ENCODE measurements at regions not wholly inside any gene's neighbourhood (a gene's known extent, or its start where the extent isn't known, plus 50 kb on each side); places are given as distances from the start of the nearest gene placed in this dataset.
"Not testable (repeated sequence)": the region's sequence is repeated elsewhere in the genome, so short reads cannot be mapped to it uniquely, and the experiment has no call there.

- DNase-seq (ENCODE audit: low spot score), result peak; percentile 37
Measured at GRCh38 chr6:85283436-85283835, 166.4 kb upstream of the NT5E start.

DNA sequence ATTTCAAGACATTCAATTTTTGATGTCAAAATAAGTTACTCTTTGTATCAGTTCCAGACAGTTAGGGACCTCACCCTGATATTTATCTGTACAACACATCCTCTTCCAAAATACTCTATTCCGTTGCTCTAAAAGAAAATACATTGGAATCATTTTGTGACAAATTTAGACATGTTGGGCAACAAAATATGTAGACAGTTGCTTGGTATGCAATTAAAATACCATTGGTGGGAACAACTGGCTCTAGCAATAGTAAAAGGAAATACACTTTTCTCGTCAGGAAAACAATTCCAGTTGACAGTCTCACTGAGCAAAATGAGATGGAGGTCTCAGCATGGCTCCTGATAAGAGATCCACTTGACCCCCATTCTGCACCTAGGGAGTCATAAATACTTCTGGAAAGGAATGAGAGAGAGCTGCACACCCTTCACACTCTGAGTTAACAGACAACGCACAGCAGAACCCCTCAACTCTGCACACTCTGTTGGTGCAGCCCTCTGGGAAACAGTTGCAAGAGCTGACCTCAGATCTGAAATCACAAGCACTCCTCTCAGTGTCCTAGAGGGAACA lies 171.3 kb upstream of the NT5E start:
- DNase-seq (ENCODE audit: low spot score), result no peak

GRCh38 chr6:85276026-85276425 lies 173.9 kb upstream of the NT5E start:
- DNase-seq (ENCODE audit: low spot score), result not testable (repeated sequence)

GRCh38 chr6:85275338-85275985 lies 174.4 kb upstream of the NT5E start:
- no peak for DNase-seq (ENCODE audit: low spot score)

DNA sequence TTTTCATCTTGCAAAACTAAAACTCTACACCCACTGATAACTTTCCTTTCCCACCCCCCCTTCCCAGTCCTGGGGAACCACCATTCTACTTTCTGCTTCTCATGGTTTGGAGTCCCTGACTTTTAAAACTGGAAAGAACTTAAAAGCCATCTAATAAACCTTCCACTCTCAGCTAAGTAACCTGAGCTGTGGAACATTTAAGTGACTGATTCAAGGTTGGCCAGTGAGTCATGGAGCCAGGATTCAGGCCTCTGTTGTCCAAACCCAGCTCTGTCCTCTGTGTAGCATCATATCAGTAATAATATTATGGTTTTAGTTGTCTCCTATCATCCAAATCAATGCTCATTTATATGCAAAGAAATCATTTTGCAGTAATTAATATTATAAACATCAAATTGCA lies 176.0 kb upstream of the NT5E start:
- DNase-seq (ENCODE audit: low spot score), result no peak

- no peak for DNase-seq (ENCODE audit: low spot score)
Measured at GRCh38 chr6:85273046-85273445, 176.8 kb upstream of the NT5E start.

- no peak for DNase-seq (ENCODE audit: low spot score)
Measured at GRCh38 chr6:85272592-85272991, 177.3 kb upstream of the NT5E start.

DNA sequence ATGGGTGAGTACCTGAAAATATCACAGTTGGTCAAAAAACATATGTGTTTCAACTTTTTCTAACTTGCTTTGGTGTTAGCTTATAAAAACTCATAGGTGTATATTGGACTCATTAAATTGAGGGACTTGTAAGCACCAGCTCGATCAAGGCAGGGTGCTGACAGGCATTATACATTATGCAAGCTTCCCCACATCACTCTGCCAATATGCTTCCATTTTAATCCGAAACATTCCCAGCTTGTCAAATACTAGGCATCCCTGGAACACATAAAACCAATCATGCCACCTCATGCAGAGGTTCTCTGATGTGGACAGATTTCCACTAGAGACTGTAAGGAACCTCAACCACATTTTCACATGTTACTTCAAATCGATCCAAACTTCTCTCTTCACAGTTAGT lies 187.3 kb upstream of the NT5E start:
- no peak for DNase-seq (ENCODE audit: low spot score)

DNA sequence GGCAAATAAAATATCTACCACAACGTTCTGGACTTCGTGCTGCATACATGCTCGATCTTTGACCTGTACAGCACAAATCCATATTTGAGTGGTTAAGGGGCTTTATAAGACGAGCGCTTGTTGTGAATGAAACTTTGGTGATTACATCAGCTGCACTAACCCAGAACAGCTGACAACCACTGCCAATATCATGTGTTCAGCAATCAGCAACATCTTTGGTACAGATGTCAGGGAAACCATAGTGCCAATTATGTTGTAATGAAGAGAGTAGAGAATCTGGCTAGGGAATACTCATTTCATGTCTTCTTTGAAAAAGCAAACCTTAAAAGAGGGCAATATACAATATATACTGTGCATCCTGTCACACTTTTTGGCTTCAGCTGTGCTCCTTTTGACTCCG lies 188.6 kb upstream of the NT5E start:
- no peak for DNase-seq (ENCODE audit: low spot score)

- no peak for DNase-seq (ENCODE audit: low spot score)
Measured at GRCh38 chr6:85255661-85256060, 194.2 kb upstream of the NT5E start.

DNA sequence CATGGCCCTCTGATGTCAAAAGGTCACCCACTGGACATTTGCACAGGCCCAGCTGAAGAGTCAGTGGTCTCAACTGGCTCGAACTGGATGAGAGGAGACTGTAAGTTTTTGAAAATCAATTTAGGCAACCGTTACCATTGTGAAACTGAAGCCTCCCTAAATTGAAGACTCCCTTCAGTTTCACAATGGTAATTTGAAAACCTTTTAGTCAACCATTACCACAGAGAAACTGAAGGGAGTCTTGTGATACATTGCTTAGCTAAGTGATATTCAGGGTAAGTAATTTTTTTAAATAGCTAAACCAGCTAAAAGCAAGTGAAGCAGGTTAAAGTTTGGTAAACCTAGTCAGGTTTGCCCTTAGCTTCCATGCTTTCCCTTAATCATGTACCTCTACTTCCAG lies 197.3 kb upstream of the NT5E start:
- no peak for DNase-seq (ENCODE audit: low spot score)

- DNase-seq (ENCODE audit: low spot score), result no peak
Measured at GRCh38 chr6:85252085-85252484, 197.8 kb upstream of the NT5E start.

- no peak for DNase-seq (ENCODE audit: low spot score)
Measured at GRCh38 chr6:85251300-85251699, 198.6 kb upstream of the NT5E start.

DNA sequence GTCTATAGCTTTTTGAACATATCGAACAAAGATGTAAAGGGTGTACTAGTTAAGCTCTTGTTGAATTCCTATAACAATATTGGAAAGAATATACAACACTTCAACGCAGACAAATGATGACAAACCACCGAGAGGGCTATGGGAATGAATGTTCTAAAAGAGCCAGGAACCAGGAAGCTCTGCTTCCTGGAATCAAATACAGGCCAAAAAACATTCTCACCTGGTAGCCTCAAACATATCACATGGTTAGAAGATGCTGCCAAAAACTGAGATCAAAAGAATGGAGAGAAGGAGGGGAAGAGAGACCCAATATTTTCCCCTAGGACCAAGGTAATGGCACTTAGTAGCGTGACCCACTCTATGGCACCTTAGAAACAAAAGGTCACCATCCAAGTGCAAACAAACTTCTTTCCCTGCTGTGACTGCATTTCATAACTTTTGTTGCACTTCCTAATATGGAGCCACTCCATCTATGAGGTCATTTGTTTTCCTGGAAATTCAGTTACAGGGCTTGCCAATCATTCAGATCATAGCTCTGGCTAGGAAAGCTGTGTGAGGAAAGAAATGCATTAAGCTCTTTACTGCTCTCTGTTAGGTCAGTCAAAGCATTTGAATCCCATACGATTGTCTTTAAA lies 199.2 kb upstream of the NT5E start:
- DNase-seq (ENCODE audit: low spot score), result no peak

DNA sequence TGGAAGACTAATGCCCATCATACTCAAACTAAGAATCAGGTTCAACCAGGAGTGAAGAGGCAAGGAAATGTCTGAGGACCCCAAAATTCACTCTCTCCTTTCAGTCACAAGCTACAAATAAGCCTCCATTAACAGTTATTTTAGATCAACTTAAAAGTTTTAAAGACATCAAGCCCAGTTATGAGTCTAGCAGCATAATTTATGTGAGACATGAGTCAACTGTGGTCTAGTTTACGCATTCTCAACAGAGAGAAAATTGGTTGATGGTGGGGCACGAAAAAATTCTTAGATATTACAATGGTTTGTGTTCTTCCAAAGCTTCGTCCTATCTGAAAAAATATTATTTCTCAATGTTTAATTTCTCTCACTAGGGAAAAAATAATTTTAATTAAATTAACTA lies 204.9 kb upstream of the NT5E start:
- DNase-seq (ENCODE audit: low spot score), result no peak

GRCh38 chr6:85241498-85242052 lies 208.3 kb upstream of the NT5E start:
- DNase-seq (ENCODE audit: low spot score), result no peak

DNA sequence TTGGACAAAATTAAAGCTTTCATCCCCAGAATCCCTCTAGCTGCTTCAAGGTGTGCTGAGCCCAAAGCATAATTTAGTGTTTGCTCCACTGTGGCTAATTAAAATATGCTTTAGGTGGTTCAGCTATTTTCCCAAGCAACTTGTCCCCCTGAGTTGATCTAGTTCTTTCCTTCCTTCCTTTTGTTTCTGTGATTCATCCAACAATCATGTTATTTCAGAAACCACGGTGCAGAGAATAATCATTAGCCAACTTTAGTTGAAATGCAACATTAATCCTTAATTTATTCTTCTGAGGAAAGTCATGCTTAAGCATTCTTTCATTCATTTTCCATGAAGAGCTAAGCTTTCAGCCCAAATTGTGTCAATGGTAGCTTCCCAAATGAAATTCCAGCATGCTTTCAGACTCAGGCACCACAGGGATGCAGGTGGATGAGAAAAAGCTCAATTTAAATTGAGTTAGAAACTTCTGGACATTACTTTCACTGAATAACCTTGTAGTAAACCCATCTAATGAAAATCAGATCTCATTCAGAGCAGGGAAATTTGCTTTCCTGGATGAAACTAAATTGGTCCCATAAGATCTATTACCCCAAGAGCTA lies 209.0 kb upstream of the NT5E start:
- DNase-seq (ENCODE audit: low spot score), result no peak

DNA sequence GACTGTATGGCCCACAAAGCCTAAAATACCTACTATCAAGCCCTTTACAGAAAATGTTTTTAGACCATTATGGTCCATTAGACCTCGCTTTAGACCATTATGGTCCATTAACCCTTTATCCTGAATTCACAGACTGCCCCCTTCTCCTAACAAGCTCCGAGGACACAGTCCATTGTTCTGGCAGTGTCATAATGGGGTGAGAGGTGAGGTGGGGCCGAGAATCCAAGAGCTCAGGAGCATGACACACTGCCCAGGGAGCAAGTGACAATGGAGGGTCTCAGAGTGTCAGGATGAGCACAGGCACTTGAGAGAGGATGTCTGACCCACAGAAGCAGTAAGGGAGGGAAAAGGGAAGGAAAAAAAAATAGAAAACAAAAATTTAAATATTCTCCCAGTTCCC lies 212.4 kb upstream of the NT5E start:
- DNase-seq (ENCODE audit: low spot score), result no peak

DNA sequence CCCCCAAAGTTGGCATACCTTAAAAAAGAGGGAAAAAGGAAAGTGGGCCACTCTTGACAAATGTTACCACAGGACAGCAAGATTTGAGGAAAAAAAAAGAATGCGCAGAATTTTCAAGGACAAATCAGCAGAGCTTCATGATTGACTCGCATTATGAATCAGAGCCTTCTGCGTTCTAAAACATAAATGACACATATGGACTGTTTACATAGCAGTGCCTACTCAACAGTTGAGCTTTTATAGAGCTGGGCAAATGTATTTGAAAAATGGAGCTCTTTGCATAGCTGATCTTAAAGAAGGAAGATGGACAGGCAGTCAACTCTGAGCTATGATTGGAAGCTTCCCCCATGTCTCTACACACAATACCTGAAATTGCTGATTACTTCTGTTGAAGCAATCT lies 213.2 kb upstream of the NT5E start:
- DNase-seq (ENCODE audit: low spot score), result no peak

GRCh38 chr6:85227345-85227744 lies 222.5 kb upstream of the NT5E start:
- DNase-seq (ENCODE audit: low spot score), result not testable (repeated sequence)

DNA sequence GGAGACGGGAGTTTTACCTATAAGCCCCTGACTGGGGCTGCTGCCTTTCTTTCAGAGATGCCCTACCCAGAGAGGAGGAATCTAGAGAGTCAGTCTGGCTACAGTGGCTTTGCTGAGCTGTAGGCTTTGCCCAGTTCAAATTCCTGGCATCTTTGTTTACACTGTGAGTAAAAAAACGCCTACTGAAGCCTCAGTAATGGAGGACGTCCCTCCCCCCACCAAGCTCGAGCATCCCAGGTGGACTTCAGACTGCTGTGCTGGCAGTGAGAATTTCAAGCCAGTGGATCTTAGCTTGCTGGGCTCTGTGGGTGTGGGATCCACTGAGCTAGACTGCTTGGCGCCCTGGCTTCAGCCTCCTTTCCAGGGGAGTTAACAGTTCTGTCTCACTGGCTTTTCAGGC lies 237.1 kb upstream of the NT5E start:
- not testable (repeated sequence) for DNase-seq (ENCODE audit: low spot score)

DNA sequence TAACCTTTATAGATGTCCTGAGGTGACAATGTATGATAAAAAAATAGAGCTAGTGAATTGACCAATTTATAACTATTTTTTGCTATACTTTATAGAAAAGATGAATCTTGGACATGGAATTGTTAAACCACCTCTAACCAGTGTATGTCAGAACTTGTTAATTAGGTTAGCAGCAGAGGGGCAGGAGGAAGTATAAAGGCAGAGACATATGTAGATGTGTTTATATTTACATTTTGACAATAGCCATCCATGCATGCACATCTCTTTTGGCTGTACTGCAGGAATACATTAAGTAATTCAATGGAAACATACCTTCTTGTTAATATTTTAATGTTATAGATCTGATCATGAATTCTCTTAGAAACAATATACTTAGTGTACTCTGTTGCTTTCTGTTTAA lies 254.6 kb upstream of the NT5E start:
- no peak for DNase-seq (ENCODE audit: low spot score)

- no peak for DNase-seq (ENCODE audit: low spot score)
Measured at GRCh38 chr6:85193339-85193738, 256.5 kb upstream of the NT5E start.

Data from Ammon's horn (tissue), 1 donor.